GM04503 (cell line): ENCODE measurements at regions not wholly inside any gene's neighbourhood (a gene's known extent, or its start where the extent isn't known, plus 50 kb on each side); places are given as distances from the start of the nearest gene placed in this dataset.

Experiments
- DNase-seq: peaks from one replicate; pipeline ENCODE4 v3.0.0-alpha.2; 2012; ENCODE audit warnings: low read depth

DNA sequence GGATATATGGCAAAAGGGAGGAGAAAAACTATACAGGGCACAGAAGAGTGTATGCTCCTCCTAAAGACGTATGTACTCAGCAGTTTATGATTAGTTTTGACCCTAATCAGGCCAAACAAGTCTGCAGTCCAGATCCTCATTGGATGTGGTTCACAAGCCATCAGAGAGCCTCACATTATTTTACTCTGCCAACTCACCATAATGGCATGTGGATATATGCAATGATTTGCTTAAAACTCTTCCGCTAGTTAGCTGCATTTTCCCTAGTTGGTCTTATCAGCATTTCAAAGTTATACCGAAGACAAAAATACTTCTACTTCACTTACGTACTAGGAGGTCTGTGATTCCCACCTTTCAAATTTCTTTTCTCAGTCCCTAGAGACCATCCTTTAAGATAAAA, 198.4 kb downstream of the CMPK2 start:
- DNase-seq = no peak

GRCh38 chr2:6671913-6672312, 193.8 kb downstream of the CMPK2 start:
- no peak for DNase-seq

GRCh38 chr2:6674381-6674780, 191.3 kb downstream of the CMPK2 start:
- DNase-seq = no peak

- no peak for DNase-seq
Measured at GRCh38 chr2:6675791-6676190, 189.9 kb downstream of the CMPK2 start.

- DNase-seq = no peak
Measured at GRCh38 chr2:6676241-6676640, 189.5 kb downstream of the CMPK2 start.

DNA sequence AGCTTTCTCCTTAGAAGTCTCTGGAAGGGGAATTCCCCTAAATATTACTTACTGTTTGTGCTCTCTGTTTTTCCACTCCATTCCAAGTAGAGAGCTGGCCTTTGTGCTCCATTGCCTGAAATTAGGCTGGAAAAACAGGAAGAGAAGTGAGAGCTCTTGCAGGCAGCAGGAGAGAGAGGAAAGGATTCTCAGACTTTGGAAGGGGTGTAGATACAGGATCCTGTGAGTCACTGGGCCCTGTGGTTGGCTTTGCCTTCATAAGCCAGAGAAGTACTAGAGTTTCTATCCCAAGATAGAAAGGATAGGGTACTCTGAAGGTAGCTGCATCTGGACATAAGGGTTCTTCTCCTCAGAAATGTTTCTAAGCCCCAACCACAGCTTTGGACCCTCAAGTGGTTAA, 188.9 kb downstream of the CMPK2 start:
- no peak for DNase-seq

DNA sequence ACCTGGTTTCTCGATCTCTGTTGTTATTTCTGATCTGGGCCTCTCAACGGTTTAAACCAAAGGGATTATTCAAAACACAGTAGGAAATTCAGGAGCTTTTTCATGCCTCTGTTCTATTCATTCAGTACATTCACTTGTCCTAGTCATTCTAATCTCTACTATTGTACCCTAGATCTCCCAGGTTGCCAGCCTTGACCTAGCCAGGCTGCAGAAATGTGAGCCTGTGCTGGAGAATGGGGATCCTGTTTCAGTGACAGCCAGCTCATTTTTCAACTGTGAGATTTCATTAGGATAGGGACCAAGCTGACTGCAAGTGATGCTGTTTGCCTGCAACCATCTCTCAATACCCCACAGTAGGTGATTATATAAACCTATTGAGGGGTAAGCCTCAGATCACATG, 186.2 kb downstream of the CMPK2 start:
- no peak for DNase-seq

DNA sequence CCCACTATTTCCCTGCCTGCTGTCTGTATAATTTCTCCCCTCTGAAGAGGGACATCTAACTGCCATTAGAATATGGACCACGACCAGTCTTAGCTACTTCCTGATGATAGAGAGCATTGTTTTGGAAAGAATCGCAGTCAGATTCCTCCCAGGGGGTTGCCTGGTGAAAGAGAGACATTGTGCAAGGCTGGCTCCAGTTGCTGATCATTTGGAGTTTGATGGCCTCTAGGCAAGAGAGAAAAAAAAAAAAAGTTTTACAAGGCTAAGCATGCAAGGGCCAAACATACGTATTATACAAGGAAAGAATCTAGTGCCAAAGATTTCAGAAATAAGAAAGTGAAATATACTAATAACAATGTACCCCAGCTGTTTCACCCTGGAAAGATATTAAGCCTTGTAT, 182.2 kb downstream of the CMPK2 start:
- no peak for DNase-seq

DNA sequence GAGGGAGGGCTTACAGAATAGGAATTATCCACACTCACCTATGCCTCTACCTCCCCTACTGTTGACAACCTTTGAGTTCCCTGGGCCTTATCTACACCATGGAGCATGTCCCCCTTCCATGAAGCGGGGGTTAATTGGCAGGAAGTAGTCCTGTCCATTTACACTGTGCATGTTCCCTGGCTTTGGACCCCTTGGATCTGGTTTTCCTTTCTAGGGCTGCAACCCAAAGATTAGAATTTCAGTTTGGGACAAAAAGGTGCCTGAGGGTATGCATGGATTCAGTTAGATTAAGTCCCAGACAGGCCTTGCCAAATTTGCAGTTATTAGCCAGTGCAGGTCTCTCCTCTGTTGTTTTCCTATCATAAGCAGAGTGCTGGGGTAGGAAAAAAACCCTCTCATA, 180.3 kb downstream of the CMPK2 start:
- DNase-seq = no peak

GRCh38 chr2:6692056-6692455, 173.7 kb downstream of the CMPK2 start:
- DNase-seq = no peak

DNA sequence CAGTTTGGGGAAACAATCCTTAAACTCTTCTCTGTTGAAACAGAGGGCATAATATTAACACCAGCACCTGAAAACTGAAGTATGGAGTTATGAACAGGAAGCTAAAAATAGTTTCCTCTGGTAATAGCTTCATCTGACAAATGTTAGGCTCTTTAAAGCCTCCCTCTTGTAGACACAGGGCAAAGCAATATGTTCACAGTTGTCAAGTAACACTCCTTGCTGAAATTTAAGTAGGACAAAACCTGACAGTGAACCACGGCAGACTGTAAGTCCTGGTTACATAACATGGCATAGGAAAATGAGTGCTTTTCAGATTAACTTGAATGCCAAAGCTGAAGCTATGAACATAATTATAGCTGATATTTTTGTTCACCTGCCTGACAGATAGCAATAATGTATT, 172.9 kb downstream of the CMPK2 start:
- no peak for DNase-seq

DNA sequence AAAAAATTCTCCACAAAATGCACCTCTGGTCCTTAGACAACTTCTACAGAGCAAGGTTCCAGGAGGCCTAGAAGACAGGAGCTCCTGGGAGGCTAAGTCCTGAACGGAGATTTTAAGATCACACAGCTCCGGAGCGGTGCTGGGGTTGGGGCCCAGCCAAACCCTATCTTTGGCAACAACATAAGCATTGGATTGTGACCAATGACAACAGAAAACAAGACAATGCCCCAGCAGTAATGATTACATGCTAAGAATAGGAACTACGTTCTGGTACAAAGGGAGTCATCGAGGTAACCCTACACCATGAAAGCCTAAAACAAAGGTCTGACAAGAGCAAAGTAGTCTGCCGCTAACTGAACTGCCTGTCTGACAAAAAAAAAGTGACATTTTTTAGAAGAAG, 171.2 kb downstream of the CMPK2 start:
- DNase-seq = no peak

DNA sequence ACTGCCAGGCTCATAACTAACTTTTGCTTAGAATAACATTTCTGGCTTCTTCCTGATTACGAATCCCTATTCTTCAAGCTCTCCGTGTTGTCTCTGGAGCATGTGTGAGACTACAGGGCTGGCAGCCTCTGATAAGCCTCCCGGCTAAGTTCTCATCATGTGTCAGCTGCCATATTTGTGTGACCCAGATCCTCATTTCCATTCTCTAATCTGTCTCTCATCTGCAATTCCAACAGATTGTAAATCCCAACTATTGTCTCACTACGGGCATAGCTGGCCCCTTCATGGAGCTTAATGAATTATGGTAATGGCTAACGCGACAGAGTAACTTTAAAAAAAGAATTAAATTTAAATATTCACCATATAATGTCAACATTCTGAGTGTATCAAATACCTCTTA, 165.4 kb downstream of the CMPK2 start:
- no peak for DNase-seq

DNA sequence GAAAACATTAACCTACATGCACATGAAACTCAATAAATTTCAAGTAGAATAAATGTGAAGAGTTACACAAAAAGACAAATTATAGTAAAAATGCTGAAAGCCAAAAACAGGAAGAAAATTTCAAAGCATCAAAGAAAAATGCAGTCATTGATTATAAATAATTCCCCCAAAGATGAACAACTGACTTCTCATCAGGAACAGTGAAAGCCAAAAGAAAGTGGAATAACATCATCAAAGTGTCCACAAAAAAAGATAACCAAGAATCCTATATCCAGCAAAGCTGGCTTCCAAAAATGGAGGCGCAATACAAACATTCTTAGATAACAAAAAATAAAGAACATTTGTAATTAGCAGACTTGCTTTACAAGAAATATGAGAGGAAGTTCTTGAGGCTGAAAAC, 161.6 kb downstream of the CMPK2 start:
- no peak for DNase-seq

DNA sequence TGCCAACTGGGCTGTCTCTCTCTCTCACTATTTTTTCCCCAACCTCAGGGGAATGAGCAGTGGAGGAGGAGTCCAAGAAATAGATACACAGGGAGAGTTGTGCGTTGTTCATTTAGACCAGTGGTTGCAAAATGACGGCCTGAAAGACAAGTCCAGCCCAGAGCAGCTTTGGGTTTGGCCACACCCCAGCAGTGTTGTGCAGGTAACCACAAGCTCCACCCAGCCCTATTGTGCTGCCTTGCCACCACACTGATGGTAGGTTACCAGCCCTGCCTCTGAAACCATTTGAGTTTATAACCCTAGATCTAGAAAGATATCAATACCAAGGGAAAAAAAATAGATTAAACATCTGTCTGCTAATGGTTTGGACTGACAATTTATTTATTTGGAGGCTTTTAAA, 144.3 kb downstream of the CMPK2 start:
- no peak for DNase-seq

- DNase-seq = no peak
Measured at GRCh38 chr2:6722574-6722973, 143.1 kb downstream of the CMPK2 start.

DNA sequence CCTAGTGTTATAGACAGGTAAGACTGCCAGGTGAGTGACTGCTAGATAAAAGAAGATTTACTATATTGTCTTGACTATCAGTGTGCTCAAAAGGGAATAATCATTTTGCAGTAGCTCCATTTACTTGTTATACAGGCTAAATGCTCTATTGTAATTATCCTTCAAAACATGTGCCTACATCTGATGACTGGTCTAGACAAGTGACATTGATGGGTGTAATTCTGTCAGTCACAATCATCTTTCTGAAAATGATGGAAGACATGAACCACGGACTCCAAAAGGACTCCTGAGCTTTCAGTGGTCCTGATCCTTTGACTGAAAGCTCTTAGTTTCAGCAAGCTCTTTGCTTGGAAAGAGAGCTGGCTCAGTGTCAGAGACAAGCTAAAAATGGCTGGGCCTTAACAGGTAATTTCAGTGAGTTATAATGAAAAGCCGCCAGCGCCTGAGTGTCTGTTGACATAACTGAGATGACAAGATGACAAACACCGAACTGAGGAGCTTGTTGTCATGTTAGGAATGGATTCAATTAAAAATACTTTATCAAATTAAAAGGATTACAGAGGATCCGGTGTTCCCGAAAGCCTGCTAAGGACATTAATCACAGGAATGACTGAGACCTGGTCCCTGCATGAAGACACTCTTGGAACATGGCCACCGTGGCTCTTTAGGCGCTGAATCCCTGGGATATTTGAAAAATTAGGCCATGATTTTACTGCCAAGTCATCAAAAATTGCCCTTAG, 141.7 kb downstream of the CMPK2 start:
- DNase-seq = no peak

DNA sequence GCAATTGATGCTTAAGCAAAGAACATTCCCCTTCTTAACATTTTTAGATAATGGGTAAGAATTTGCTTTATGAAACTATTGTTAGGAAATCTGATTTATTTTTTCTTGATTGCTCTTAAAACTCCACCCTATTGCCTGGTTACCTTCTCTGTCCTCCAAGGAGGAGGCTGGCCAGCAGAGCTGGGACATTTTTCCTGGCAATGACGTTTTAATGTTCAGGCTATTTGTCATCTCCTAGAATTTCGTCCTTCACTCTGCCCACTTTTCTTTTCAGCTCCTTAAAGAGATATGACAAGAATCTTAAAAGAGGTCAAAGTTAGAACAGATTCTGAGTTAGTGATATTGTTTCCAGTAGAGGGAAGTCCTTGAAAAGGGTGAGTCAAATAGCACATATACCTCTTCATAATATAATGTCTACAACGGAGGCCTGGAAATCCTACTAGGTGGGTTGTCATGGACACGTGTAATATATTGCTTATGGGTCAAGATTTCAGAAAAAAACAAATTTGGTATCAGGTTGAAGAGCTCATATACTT, 141.0 kb downstream of the CMPK2 start:
- DNase-seq = no peak

- no peak for DNase-seq
Measured at GRCh38 chr2:6728156-6728555, 137.6 kb downstream of the CMPK2 start.

DNA sequence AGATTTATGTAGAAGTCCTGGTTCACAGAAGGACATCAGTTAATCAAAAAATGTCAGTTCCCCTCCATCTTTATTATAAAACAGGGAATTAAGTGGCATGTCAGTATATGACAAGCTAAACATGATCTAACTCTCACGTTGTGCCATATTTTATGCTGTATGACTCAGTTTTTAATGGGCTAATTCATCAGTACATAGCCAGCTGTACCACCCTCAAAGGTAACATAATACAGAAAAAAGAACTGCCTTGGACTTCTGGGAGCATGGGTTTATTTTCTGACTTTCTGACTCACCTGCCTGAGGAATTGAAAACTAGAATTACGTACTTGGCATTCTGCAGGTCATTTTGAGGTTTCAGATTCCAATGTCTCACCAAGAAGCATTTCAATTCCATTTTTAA, 135.7 kb downstream of the CMPK2 start:
- DNase-seq = no peak

GRCh38 chr2:6730649-6731532, 134.8 kb downstream of the CMPK2 start:
- DNase-seq = no peak

DNA sequence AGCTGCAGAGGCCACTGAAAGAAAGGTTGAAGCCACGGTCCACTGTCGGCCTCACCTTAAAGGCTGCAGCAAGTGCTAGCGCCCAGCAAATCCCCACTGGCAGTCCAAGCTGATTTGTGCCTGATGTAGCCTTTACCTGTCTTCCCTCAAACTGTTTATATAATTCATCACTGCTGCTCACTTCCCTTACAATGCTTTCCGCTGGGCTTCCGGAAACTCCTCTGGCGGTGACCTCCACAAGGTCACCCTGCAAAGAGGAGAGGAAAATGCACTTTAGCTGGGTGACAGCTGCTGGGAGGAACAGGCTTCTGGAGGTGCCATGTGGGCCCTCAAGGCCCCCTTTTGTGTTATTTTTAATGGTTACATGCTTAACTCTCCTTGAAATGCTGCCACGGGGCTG, 126.2 kb downstream of the CMPK2 start:
- no peak for DNase-seq

DNA sequence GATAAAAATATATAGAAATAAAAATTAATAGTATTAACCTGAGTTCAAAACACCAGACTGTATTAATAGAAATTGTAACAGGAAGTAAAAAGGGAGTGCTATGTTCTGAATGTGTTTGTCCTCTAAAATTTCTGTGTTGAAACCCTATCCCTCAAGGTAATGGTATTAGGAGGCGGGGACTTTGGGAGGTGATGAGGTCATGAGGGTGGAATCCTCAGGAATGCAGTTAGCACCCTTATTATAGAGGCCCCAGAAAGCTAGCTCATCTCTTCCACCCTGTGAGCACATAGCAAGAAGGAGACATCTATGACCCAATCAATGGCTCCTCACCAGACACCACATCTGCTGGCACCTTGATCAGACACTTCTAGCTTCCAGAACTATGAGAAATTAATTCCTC, 124.5 kb downstream of the CMPK2 start:
- no peak for DNase-seq
